Mammary epithelial cell (primary cell): ENCODE measurements at regions not wholly inside any gene's neighbourhood (a gene's known extent, or its start where the extent isn't known, plus 50 kb on each side); places are given as distances from the start of the nearest gene placed in this dataset.

Experiments
- CTCF ChIP-seq, 2 donors: IDR thresholded peaks in 1 of 2; conservative IDR thresholded peaks in 1 of 2; 2 replicates each; pipeline ENCODE4 v1.5.1; 2011 to 2012; ENCODE audit warnings: inconsistent platforms in 2 of 2, low read length in 2 of 2, mild to moderate bottlenecking in 2 of 2, control low read depth in 1 of 2, low read depth in 1 of 2; ENCODE audit not compliant: insufficient read depth in 1 of 2; ENCODE audit errors: extremely low read depth in 1 of 2
- EZH2 ChIP-seq: IDR thresholded peaks from 2 replicates; pipeline ENCODE4 v1.6.1; 2012; ENCODE audit warnings: low read length, inconsistent platforms, borderline replicate concordance

GRCh38 chr5:136600306-136600705 lies 235.0 kb upstream of the TRPC7 start:
- TF ChIP-seq CTCF (conservative IDR thresholded peaks at IDR 0.05 in 1 of 2, IDR thresholded peaks at IDR 0.05 in 1 of 2; ENCODE audit: extremely low read depth in 1 of 2, insufficient read depth in 1 of 2, low read depth in 1 of 2, low read length in 2 of 2) = no peak
- no peak for TF ChIP-seq EZH2
